ENCODE measurements at regions not wholly inside any gene's neighbourhood (a gene's known extent, or its start where the extent isn't known, plus 50 kb on each side); places are given as distances from the start of the nearest gene placed in this dataset.

- no peak for DNase-seq (ENCODE audit: low read depth)
Observed at GRCh38 chr5:158553195-158553961, 546.3 kb downstream of the EBF1 start.

GRCh38 chr5:158552241-158552640 is 547.5 kb downstream of the EBF1 start:
- no peak for DNase-seq (ENCODE audit: low read depth)

GRCh38 chr5:158549311-158549710 is 550.4 kb downstream of the EBF1 start:
- no peak for DNase-seq (ENCODE audit: low read depth)

DNA sequence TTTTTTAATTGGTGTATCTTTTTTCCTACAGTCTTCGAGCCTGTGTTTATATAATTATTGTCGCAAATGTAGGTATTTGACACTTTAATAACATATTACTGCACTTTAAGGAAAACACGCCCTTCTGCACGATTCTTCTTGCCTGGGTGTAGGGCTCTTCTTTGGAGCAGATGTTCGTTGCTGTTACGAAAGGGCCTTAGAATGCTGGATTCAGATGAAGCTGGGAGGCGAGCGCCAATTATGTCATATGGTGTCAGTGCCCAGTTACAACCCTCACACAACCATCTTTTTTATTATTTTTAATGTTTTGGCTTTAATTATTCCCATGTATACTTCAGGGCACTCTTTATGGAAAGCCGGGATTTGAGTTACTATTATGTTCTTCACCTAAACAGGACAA is 553.0 kb downstream of the EBF1 start:
- DNase-seq (ENCODE audit: low read depth), result no peak

DNA sequence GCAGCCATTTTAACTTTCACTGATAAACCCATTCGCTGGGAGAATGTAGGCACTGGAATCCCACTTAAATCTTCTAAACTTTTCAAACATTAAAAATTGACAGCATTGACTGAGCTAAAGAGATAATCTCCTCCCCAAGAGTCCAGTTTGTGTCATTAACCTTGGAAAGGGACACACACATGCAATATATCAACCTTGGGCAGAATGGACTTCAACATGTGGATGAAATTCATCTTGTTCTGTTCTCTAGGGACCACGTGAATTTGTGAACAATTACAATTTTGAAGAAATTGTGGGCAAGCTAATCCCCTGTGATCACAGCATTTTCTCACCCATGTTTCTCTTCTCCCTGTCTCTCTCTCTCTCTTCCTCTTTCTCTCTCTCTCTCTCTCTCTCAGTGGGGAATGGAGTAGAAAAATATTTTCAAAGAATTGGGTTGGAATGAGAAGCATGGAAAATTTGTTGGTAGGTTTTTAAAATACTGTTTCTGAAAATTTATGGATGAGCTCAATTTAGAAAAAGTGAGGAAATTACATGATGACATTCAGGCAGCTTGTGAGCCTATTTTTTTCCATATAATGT is 553.7 kb downstream of the EBF1 start:
- DNase-seq (ENCODE audit: low read depth), result no peak

- DNase-seq (ENCODE audit: low read depth), result no peak
Observed at GRCh38 chr5:158544388-158545339, 555.1 kb downstream of the EBF1 start.

DNA sequence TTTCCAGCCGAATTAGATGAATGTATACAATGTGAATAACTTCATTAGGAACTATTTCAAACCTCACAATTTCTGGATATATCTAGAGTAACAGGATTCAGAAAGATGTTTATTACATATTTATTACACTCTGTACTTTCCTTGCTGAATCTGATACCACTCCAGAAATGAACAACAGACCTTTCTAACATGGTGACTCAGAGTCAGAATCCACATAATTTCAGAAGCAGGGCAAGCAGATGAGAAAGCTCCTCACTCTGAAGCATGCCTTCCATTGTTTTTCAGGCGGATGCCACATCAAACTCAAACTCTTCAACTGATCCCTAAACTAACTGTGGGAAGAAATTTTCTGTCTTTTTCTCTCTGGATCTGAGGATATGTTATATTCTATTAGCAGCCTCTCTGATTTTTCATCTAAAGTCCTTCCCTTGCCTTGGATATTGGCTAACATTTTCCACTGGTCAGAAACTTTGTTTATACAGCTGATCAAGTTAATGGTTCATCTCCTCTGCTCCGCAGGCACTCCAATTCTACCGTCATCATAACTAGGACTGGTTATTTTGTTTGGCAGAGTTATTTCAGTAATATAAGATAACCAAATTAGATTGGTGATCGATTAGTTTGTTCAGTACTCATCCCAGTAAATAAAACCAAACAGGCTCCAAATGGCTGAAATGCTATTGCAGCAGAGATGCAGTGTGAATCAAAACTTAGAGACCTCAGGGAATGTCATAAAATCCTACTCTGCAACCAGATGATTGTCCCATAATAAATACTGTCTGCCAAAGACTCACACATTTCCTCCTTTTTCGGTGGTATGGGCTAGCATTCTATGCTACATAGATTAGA is 556.0 kb downstream of the EBF1 start:
- DNase-seq (ENCODE audit: low read depth), result no peak

- no peak for DNase-seq (ENCODE audit: low read depth)
Observed at GRCh38 chr5:158541536-158542297, 558.0 kb downstream of the EBF1 start.

- DNase-seq (ENCODE audit: low read depth), result no peak
Observed at GRCh38 chr5:158538506-158539074, 561.1 kb downstream of the EBF1 start.

- DNase-seq (ENCODE audit: low read depth), result no peak
Observed at GRCh38 chr5:158537366-158537765, 562.4 kb downstream of the EBF1 start.

- no peak for DNase-seq (ENCODE audit: low read depth)
Observed at GRCh38 chr5:158534203-158534602, 565.5 kb downstream of the EBF1 start.

- no peak for DNase-seq (ENCODE audit: low read depth)
Observed at GRCh38 chr5:158532739-158533138, 567.0 kb downstream of the EBF1 start.

DNA sequence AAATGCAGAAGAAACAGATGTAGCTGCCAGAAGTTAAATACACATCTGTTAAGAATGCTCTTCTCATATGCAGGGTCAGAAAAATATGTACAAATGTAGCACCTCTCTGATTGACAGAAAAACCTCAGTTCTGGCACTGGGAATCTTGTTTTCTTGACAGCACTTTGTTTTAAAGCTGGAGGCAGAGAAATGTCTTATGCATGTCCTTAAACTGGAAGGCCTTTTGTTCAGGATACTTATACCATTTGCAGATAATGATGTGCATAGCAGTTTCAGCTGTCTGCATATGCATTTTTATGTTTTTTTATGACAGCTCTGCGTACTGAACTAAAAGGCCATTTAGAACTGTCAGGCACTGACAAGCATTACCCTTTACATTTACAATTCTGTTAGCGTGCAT is 567.9 kb downstream of the EBF1 start:
- DNase-seq (ENCODE audit: low read depth), result no peak

- DNase-seq (ENCODE audit: low read depth), result no peak
Observed at GRCh38 chr5:158530115-158530514, 569.6 kb downstream of the EBF1 start.

- DNase-seq (ENCODE audit: low read depth), result no peak
Observed at GRCh38 chr5:158529454-158529853, 570.3 kb downstream of the EBF1 start.

DNA sequence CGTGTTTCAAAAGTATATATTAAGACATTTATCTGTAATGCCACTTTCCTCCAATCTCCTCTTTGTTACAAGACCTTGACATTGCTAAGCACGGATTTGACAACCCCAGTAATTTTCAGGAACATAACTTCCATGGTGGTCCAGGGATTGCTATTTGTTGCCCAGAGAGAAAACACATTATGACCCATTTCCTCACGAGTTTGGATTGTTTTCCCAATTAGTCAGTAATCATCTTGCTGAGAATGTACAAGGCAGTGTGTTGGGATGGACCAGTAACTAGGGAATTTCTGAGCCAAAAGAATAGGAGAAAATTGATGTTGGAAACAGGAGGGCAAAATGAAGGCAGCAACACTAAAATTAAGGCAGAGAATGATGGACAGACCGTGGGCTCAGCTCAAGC is 574.1 kb downstream of the EBF1 start:
- no peak for DNase-seq (ENCODE audit: low read depth)

DNA sequence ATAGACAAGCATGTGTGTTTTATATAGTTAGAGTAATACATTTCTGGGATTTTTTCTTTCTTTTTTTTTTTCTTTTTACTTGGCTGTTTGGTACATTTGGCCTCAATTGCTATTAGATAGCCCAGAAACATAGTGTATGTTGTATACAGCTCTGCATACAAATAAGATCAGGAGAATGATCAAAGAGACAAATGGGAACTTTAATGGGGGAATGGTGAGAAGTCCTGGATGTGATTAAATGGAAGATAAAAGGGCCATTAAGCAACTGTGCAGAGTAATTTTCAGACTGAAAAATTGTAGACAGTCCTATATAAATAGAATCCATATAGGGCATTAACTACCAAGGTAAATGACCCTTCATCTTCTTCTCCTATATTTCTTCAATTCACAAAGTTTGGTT is 575.6 kb downstream of the EBF1 start:
- no peak for DNase-seq (ENCODE audit: low read depth)

DNA sequence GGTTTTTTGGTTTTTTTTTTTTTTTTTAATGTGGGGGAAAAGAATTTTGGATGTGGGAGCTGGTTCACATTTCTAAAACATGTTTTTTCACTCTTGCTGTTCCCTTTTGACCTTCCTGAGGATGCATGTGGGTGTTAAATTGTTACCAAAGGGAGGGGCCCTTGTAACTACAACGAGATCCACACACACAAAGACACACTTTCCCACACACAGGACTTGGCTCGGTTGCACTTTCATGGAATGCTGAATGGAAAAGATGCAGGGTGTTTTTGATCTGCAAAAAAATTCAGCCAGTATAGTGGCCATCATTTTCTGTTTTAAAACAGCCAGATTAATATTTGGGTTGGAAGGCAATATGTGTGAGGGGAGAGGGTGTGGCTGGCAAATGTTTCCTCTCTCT is 576.9 kb downstream of the EBF1 start:
- no peak for DNase-seq (ENCODE audit: low read depth)

- no peak for DNase-seq (ENCODE audit: low read depth)
Observed at GRCh38 chr5:158521995-158522394, 577.7 kb downstream of the EBF1 start.

DNA sequence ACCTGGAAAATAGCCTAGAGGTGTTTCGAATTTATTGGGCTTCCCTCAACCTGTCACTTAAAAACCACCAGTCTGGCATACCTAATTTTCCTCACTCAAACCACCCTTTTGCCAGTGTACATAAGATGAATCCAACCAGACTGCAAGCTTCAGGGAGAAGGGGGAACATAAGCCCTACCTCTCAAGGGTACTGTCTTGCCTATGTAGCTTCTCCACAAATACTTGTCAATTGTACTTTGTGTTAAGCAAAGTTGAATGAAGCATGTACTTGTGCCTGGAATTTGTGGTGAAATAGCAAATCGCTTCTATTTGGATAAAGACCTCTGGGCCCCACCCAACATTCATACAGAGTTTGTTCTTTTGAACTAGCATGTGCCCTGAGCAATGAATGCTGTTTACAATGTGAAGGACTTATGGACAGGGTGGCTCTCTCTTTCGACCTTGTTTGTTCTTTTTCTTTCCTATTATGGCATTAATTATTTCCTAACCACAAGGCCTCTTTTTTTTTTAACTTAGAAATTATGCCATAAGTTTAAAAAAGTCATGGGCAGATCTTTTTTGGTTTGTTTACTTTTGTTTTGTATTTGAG is 580.2 kb downstream of the EBF1 start:
- DNase-seq (ENCODE audit: low read depth), result no peak

All from stimulated activated CD8-positive, alpha-beta memory T cell treated with anti-CD3 and anti-CD28 coated beads, Interleukin-4, amount 100 ng/mL, for 24 hours (primary cell).